NCI-H146 treated with DMSO at 0.1 percent for 48 hours (cell line): ENCODE measurements at regions not wholly inside any gene's neighbourhood (a gene's known extent, or its start where the extent isn't known, plus 50 kb on each side); places are given as distances from the start of the nearest gene placed in this dataset.

Experiments
- DNase-seq: peaks from one replicate; lab custom pipeline; 2025; ENCODE audit not compliant: unreplicated experiment; lab: John Stamatoyannopoulos, UW

DNA sequence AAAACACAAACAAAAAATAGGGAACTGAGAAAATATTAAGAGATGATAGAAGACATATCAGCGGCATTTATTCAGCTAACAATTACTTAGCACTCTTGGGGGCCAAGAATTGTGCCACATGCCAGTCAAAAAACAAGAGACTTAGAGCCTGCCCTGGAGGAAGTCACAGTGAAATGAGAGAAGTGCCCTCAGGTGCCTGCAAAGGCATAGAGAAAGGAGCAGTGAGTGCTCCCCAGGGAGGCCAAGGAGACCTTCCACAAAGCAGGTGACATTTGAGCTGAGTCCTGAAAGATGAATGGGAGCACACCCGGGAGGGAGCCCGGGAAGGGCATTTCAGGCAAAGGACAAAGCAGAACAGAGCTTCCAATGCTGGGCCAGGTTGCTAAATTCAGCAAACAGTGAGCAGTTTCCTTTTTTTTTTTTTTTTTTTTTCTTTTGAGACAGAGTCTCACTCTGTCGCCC lies 184.7 kb upstream of the JARID2 start:
- DNase-seq: peak; percentile 14

DNA sequence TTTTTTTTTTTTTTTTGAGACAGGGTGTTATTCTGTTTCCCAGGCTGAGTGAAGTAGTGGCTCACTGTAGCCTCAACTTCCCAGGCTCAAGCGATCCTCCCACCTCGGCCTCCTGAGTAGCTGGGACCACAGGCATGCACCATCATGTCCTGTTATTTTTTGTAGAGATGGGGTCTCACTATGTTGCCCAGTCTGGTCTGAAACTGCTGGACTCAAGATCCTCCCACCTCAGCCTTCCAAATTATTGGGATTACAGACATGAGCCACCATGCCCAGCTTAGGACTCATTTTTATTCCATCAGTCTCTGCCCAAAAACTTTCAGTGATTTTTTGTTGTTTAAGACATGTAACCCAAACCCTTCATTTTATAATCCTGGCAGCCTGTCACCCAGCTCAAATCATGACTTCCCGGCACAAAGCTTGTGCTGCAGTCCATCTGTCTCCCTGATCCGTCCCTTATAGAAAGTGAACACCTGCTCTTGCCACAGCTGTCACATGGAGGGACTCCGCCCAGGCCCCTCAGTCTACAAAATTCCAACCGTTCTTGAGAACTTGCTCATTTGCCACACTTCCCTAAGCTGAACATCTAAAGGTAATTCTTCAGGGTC lies 183.9 kb upstream of the JARID2 start:
- no peak for DNase-seq

DNA sequence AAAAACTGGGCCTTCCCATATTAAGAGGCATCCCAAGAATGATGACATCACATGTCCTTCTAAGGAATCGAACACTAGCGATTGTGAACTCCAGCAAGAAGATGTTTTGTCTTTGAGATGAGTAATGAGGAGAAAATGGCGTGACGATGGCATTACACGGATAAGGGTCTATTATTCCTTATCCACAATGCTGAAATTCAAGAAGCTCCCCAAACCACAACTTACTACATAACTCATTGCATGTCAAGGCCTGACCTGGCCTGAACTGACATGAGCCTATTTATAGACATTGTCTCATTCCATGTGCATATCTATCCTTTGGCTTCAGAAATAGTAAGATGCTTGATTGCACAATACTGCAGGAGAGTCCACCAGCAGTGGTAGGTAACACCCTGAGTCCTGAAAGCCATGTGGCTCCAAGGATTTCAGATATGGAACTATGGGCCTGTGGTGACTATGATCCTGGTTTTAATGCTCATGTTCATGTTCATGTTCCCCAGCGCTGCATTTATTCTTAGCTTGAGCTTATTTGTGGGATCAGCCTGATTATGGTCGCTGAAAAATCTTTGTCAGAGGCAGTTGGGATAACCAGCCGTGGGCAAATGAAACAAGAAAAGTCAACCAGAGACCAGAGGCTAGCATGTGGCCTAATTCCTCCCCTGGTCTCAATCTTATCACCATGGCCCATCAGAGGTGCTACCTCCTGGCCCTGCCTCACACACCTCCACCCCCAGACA lies 183.2 kb upstream of the JARID2 start:
- DNase-seq: no peak

DNA sequence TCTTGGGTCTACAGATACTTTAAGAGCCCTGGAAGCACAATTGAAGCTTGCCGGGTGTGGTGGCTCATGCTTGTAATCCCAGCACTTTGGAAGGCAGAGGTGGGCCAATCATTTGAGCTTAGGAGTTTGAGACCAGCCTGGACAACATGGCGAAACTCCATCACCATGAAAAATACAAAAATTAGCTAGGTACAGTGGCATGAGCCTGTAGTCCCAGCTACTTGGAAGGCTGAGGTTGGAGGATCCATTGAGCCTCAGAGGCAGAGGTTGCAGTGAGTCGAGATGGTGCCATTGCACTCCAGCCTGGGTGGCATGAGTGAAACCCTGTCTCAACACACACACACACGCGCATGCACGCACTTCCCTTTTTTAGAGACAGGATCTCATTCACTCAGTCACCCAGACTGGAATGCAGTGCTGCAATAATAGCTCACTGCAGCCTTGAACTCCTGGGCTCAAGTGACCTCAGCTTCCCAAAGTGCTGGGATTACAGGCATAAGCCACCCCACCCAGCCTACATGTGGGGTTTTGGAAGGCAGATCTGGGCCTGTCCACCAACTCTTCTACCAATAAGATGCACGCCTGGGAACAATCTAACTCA lies 182.5 kb upstream of the JARID2 start:
- DNase-seq: no peak

DNA sequence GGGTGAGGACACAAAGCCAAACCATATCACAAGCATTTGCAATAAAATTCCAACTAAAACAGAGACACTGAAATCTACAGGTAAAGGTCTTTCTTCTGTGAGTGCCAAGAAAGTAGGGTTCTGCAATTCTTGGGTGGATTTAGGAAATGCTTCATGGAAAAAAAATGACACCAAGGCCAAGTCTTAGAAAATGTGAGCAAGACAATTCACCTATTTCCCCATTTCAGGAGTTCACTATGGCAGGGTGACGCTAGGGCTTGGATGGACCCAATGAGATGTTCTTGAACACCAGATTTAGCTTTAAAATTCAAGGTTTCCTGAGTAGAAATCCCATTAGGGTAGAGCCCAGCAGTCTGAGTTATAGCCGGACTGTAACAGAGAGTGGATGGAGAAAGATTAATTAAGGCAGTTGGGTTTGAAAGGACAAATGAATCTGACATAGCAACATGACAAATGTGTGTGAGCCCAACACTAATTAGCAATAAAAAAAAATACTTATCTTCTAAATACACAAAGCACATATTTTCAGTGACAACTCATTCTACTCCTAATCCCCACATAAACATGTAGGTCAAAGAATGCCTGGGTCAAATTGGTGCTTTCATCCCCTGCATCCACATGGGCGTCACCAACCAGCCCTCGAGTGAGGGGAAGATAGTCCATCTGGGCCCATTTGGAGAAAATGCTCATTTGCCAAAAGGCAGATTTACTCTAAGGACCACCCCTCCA lies 180.4 kb upstream of the JARID2 start:
- DNase-seq: no peak

DNA sequence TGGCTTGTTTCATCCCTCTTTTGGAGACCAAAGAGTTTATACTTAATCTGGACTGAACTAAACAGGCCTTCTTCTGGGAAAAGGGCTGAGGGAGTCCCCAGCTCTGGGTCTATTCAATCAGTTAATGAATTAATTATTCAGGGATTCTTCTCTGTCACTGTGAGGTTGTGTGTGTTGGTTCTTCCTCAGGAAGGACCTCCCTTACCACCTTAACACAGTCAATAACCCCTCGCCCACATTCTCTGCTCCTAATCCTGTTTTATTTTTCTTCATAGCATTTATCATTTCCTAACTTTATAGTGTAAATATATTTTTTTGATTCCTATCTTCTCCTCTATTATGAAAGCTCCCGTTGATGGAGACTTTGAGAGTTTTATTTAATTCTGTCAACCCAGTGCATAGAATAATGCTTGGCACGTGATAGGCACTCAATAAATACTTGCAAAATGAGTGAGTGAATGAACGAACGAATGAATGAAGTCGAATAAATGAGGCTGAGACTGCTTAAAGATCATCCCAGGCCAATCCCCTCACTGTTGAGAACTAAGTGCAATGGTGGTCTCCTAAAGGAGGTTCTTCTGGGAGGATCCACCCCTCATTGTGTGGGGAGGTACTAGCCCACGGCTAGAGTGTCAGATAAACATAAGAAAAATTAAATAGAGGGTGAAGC lies 179.6 kb upstream of the JARID2 start:
- DNase-seq: no peak

DNA sequence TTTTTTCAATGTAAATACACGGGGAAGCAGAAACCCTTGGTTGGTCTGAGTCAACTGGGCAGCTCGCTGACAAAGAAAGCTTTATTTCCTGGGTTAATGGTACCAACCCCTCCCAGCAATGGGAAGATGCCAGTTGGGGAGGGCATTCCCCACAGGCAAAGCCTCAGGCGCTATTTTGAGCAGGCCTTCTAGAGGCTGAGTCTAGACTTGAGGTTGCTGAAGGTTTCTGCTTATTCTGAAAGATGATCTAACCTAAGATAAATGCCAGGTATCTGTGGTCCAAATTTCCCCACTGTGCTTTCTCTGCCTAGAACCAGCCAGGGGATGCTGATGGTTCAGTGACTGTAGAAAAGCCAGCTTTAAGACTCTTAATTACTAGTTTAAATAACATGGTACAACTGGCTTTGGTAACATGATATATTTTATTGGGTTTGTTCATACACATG lies 172.5 kb upstream of the JARID2 start:
- peak; percentile 9 for DNase-seq

DNA sequence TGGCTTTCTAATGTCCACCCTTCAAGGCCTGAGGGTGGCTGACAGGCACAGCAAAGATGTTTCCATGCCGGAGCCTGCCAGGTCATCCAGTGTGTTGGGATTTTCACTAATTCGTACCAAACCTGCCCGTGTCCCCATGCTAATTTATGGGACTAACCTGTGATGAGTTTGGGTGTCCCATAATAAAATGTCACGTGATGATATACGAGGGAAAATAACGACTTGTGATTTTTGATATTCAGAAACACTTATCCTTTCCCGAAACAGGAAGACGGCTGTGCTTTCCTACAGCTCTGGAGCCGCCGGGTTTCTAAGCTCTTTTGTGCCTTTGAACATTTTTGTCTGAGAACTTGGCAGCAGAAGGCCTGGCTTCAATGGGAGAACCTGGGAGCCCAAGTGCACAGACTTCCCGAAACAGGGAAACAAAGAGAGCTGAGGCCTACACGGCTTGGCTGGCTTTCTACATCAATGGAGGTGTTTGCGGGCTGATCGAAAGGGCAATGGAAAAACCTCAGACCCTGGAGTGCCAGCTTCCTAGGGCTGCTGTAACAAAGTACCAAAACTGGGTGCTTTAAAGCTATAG lies 171.9 kb upstream of the JARID2 start:
- no peak for DNase-seq

DNA sequence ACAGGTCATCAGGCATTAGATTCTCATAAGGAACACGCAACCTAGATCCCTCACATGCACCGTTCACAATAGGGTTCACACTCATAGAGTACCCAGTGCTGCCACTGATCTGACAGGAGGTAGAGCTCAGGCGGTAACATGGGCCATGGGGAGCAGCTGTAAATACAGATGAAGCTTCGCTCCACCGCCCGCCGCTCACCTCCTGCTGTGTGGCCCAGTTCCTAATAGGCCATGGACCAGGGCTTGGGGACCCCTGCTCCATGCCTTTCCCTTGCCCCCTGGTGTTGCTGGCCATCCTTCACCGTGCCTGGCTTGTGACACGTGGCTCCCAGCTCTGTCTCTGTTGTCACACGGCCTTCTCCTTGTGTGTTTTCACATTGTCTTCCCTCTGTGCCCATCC lies 171.1 kb upstream of the JARID2 start:
- no peak for DNase-seq

DNA sequence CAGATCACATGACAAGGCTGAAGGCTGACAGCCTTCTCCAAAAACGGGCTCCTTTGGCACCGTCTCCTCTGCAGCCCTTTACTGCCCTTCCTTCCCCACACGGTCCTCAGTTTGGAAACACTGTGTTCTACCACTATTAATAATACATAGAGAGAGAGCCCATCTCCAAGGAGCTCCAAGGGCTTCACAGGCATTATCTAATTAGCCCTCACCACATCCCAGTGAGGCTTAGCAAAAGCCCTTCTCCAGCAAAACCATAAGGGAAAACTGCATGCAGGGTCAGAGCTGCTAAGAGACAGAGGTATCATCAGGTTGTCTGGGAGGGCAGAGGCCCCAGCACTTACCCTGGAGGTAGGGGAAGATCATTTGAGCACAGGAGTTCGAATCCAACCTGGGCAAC lies 169.3 kb upstream of the JARID2 start:
- DNase-seq: no peak

DNA sequence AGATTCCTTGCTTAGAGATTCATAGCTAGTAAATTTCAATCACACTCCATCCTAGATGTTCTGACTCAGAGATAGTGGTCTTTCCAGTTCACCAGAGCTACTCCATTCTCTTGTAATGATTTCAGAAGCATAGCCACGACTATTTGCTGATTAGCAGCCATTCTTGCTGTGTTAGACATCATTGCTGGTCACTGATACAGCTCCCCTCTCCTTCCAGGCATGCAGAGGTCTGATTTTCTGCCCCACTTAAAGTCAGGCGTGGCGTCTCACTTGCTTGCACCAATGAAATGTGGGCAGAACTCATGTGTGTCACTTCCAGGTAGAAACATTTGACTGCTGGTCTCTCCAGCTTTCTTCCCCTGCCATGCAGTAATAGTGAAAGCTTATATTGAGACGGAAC lies 168.9 kb upstream of the JARID2 start:
- no peak for DNase-seq

DNA sequence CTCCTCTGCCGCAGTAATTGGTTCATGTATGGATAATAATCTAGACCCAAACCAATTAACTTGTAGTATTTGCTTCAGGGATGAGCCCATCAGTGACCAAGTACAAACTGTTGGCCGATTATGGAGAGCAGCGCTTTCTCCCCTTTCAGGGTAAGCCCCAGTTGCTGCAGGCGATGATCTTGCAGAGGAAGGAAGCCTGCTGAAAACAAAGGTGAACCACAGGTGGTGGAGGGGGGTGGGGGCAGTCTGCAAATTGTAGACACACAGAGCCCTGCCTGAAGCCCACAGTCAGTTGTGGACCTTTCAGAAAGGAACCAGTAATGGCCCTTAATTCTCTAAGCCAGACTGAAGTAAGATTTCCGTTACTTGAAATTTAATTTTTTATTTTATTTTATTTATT lies 167.9 kb upstream of the JARID2 start:
- DNase-seq: peak; percentile 89

DNA sequence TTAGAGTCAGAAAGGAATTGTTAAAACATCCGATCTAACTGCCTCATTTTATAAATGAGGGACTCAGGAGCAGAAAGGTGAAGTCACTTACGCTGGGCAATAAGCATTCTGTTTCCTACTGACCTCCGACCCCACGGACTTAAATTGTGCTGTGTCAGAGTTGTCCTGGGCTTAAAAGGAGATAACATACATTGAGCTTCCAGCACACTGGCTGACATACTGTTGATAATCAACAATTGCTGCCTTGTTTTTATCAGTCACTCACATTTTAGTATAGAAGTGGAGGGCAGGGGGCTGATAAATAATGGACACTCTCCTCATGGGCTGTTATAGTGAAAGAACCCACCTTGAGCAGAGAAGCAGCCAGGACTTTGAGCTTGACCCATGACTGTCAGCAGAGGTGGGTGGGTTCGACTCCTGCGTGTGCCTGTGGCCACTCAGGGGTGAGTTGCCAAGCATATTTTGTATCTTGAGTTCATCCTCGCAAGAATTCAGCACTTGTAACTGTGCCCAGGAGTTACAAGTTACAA lies 166.5 kb upstream of the JARID2 start:
- no peak for DNase-seq

DNA sequence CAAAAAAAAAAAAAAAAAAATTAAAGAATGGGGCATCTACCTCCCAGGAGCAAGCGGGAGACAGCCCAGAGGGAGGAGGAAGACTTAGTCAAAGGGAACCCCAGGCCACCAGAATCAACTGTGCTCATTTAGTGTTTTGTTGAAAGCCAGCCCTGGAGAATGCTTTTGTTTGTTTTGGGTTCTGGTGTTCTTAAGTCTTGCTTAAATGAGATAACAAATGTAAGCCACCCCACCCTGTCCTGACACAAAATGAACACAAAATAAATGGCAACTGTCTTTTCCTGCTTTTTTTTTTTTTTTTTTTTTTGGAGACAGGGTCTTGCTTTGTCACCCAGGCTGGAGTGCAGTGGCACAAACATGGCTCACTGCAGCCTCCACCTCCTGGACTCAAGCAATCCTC lies 165.0 kb upstream of the JARID2 start:
- DNase-seq: no peak

DNA sequence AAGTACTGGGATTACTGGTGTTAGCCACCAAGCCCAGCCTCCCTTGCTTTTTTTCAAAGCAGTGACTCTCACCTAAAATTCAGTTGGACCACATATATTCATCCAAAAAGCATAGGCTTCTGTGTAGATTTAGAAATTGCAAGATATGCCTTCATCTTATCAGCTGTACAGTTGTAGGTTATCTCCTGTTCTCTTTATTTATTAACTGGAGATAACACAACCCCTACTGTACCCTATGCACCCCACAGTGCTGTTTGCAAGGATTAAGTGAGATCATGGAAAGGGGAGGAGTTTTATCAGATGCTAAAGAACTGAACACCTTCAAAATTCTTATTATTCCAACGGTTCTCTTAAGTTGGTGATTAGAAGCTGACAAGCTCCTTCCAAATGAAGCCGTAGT lies 164.4 kb upstream of the JARID2 start:
- no peak for DNase-seq

DNA sequence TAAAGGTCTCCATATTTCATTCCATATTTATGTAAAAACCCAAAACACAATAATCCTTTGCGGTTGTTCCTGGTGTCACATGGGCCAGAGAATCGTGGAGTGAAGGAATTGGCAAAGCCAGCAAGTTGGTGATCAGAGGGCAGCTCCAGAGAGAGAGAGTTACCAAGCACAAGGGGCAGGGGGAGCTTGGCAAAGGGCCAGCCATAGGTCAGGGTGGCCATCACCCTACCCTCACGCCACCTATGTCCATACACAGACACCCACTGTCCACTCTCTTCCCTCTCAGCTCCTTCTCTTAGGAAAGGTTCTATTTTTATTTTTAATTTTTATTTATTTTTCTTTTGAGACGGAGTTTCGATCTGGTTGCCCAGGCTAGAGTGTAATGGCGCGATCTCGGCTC lies 163.2 kb upstream of the JARID2 start:
- no peak for DNase-seq

DNA sequence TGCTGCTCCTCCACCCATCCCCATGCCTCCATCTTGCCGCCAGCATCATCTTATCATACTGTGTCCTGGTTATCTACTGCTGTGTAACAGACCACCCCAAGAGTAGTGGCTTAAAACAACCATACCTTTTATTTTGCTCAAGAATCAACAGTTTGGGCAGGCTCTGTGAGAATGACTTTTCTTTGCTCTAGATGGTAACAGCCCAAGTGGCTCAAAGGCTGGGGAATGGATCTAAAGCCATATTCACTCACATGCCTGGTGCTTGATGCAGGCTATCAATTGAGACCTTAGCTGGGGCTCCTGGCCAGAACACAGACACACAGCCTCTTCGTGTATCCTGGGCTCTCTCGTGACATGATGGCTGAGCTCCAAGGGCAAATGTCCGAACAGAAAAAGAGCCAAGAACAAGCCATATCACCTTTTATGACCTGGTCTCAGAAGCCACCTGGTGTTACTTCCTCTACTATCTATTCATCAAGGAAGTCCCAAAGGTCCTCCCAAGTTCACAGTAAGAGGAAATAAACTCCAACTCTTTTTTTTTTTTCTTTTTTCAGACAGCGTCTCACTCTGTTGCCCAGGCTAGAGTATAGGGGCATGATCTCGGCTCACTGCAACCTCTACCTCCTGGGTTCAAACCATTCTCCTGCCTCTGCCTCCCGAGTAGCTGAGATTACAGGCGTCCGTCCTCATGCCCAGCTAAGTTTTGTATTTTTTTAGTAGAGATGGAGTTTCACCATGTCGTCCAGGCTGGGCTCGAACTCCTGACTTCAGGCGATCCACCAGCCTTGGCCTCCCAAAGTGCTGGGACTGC lies 159.3 kb upstream of the JARID2 start:
- DNase-seq: no peak

DNA sequence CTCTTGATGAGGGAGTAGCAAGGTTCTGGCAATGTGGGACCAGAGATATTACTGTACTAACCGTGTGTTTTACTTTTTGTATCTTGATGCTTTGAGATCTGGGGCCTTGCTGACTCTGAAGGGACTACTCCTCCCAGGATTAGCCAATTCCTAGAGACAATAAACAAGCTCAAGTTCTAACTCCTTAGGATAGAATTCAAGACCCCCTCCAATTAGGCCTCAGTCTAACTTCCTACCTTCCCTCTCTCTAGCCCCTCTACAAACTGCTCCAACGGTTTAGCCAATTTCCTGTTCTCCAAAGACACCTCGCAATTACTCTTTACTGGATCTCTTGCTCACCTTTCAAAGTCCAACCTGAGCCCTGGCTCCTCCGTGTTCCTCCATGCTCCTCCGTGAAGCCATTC lies 158.7 kb upstream of the JARID2 start:
- no peak for DNase-seq

DNA sequence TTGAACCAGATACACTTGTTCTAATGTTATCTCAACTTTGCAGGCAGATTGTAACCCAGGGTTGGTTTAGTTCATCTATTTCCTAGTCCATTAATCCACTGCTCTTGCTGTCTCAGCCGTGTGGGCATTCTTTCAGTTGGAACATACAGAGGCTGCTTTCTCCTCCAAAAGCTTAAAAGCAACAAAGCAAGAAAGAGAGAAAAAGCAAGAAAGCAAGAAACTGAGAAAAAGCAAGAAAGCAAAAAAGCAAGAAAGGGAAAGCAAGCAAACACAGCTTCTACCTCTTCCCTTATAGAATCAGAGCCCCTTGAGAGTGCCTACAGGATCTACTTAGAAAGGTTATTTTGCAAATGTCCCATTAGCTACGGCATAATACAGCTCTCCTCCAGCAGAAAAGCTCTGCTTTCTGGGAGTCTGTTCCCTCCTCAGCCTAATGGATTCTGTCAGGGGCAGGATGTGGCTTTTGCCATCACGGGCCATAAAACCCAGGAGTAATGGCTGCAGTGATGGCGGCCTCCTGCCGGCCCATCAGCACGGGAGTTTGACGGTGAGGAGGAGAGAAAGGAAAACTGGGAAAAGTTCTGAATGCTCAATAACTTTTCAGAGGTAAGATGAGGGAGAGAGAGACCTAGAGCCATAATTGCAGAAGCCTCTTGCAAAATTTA lies 156.8 kb upstream of the JARID2 start:
- no peak for DNase-seq
